ENCODE measurements at regions not wholly inside any gene's neighbourhood (a gene's known extent, or its start where the extent isn't known, plus 50 kb on each side); places are given as distances from the start of the nearest gene placed in this dataset.

DNA sequence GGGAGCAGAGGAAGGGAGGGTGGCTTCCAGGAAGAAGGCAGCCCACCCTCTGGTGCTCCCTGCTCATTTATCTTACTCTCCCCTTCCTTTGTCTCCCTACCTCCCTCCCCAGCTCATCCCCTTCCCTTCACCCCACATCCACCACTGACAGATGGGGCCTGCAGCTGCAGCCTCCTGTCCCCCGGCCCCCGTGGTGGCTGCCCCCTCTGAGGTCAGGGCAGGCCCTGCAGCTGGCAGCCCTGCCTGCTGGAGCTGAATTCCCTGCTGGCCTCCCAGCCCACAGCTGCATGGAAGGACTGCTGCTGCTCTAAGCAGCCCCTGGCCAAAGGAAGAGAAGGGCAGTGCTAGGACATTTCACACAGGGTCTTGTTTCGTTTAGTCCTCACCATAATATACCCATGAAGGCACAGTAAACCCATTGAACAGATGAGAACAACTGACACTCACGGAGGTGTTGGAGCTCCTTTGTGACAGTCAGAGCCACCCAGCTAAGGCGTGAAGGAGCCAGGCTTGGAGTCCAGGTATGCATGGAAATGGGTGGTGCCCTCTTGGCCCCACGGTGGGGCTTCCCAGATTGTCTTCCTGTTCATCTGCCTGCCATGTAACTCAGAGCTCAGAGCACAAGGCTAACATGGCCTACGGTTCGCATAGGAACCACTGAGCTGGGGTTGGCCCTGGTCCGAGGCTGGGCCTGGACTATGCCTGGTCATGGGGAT lies 121.7 kb upstream of the PRR20G start:
- in situ Hi-C loops (cut with HindIII; ENCODE audit: low pct_ligation_motif_present, low sequenced_read_pairs) = no loop called here
- TF ChIP-seq, protein P1, sequence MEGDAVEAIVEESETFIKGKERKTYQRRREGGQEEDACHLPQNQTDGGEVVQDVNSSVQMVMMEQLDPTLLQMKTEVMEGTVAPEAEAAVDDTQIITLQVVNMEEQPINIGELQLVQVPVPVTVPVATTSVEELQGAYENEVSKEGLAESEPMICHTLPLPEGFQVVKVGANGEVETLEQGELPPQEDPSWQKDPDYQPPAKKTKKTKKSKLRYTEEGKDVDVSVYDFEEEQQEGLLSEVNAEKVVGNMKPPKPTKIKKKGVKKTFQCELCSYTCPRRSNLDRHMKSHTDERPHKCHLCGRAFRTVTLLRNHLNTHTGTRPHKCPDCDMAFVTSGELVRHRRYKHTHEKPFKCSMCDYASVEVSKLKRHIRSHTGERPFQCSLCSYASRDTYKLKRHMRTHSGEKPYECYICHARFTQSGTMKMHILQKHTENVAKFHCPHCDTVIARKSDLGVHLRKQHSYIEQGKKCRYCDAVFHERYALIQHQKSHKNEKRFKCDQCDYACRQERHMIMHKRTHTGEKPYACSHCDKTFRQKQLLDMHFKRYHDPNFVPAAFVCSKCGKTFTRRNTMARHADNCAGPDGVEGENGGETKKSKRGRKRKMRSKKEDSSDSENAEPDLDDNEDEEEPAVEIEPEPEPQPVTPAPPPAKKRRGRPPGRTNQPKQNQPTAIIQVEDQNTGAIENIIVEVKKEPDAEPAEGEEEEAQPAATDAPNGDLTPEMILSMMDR (IDR thresholded peaks at IDR 0.05; ENCODE audit: low read depth, low read length, missing control alignments) = no peak
- H3K4me3 ChIP-seq (ENCODE audit: low read depth, low read length) = no peak overlapping the region
- DNase-seq = no peak
- H3K27ac ChIP-seq = no peak overlapping the region
- H3K36me3 ChIP-seq (replicated peaks) = no peaks in the 10 kb centered on the region
- H3K27me3 ChIP-seq (replicated peaks) = no peaks in the 10 kb centered on the region

DNA sequence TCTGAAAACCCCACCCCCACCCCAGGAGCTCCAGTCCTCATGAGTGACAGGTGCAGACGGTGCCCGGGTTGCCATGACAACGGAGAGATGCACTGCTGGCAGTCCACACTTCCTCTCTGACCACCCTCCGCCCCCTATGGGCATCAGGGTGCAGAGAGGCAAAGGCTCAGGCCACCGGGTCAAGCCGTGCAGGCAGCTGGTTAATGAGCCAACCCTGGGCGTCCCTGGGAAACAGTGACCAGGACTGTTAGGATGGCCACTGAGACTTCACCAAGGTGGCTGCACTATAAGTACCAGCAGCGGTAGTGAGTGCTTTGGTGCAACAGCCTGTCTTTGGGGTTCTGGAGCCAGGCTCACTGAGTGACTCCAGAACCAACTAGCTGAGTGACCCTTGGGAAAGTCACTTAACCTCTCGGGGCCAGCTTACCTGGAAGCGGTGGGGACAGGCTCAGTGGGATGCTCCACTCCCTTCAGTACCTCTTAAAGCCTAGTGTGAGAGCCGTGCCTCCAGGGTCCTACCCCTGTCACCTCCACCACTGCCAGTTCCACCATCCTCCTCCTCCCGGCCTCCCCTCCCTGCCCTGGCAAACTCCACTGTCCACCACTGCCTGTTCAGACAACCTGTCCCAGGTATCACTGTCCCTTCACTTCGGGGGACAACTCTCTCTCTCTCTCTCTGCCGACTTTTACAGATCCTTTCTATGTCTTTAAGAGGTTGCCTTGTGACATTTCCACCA lies 121.0 kb upstream of the PRR20G start:
- no peaks in the 10 kb centered on the region for H3K27me3 ChIP-seq (replicated peaks)
- no peak for DNase-seq
- H3K27ac ChIP-seq = no peak overlapping the region
- H3K36me3 ChIP-seq (replicated peaks) = no peaks in the 10 kb centered on the region
- TF ChIP-seq, protein P1 (IDR thresholded peaks at IDR 0.05; ENCODE audit: low read depth, low read length, missing control alignments) = no peak
- no peak overlapping the region for H3K4me3 ChIP-seq (ENCODE audit: low read depth, low read length)
- in situ Hi-C loops (cut with HindIII; ENCODE audit: low pct_ligation_motif_present, low sequenced_read_pairs) = no loop called here

DNA sequence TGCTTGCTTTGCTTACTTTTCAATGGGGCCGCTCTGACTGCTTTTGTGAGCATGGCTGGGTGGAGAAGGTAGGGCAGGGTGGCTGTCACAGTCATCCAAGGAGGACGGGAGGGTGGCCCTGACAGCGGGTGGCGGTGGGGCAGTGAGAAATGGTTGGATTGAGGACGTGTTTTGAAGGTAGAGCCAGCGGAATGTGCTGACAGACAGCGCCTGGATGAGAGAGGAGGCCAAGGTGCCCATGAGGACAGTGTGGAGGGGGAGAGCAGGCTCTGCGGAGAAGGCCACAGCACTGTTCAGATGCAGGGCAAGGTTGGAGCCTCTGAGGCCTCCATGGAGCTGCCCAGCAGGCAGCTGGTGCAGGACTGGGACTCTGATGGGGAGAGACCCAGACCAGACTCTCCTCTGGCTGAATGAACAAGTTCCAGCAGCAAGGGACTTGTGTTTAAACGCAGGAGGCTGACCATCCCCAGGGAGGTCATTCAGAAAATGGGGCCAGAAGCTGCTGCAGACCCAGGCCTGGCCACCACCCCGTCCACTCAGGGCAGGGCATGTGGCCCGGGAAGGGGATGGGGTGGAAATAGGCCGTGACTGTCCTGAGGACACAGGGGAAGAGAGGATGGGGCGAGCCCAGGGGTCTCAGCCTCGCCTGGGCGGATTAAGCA lies 120.3 kb upstream of the PRR20G start:
- Histone ChIP-seq H3K4me3 (ENCODE audit: low read depth, low read length) (no peak overlapping the region), H3K36me3 (replicated peaks) (no peaks in the 10 kb centered on the region), H3K27me3 (replicated peaks) (no peaks in the 10 kb centered on the region), H3K27ac (no peak overlapping the region)
- TF ChIP-seq, protein P1 (IDR thresholded peaks at IDR 0.05; ENCODE audit: low read depth, low read length, missing control alignments) = no peak
- in situ Hi-C loops (cut with HindIII; ENCODE audit: low pct_ligation_motif_present, low sequenced_read_pairs) = no loop called here
- DNase-seq = no peak

DNA sequence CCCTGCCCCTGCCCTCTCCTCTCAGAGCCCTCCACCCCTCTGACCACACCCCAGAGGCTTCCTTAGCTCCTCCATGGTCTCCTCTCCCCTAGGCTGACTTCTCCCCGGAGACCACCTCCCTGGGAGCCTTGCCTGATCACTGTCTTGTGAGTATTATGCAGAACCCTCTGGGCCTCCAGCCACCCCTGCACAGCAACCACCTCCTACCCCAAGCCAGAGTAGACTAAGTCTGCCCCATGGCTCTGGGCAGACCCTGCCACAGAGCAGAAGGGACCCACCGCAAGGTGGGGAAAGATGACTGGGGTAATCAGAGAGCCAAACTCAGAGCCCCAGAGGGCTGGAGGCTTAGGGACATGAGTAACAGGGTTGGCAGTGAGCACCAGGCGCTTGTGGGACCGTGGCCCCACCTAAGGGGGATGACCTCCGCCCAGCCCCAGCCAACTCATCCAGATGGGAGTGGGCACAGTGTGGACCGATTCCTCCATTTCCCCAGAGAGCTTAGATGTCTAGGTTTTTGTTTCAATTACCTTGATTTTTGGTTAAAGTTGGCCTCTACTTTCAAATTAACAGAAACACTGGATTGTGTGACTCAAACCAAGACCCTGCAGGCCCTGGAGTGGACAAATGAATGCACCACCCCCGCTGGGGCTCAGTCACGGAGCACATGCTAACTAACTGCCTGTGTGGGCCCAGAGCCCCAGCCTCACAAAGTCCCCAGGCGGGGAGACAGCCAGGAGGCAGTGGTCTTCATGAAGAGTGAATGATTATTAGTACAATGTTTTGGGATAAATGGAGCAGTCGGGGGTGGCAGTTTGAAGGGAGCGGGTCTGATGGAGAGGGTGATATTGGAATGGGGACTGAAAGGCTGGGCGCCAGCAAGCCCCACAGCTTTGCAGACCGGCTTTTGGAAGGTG lies 119.4 kb upstream of the PRR20G start:
- in situ Hi-C loops (cut with HindIII; ENCODE audit: low pct_ligation_motif_present, low sequenced_read_pairs) = no loop called here
- no peak overlapping the region for H3K27ac ChIP-seq
- no peak overlapping the region for H3K4me3 ChIP-seq (ENCODE audit: low read depth, low read length)
- no peaks in the 10 kb centered on the region for H3K36me3 ChIP-seq (replicated peaks)
- TF ChIP-seq, protein P1 (IDR thresholded peaks at IDR 0.05; ENCODE audit: low read depth, low read length, missing control alignments) = no peak
- H3K27me3 ChIP-seq (replicated peaks) = no peaks in the 10 kb centered on the region
- DNase-seq = no peak

DNA sequence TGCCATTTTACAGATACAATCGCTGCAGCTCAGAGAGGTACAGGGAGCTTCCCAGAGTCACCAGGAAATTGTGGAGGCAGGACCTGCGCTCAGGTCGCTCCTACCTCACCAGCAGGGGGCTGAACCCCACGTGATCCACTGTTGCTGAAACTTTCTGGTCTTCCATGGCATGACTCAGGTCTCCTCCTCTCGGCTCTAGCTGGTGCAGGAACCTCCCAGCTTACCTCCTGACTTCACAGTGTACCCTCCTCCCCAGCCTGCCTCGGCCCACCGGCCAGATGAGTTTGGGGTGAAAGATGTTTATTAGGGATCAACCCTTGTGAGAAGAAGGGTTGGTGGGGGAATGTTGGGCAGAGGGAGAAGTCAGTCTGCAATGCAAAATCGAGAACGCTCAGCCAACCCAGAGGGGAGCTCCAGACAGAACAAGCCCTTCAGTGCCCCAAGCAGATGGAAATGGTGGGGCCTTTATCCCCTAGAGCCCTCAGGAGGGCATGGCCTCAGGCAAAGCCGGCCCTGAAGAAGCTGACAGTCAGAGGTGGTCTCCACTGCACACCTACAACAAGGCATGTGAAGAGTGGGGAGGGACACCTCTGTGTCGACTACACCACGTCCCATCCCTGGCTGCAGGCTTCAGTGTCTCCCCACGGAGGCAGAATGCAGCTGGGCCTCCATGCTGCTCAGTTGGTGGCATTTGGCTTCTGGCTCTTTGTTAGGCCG lies 118.6 kb upstream of the PRR20G start:
- Histone ChIP-seq H3K27me3 (replicated peaks) (no peaks in the 10 kb centered on the region), H3K4me3 (ENCODE audit: low read depth, low read length) (no peak overlapping the region), H3K36me3 (replicated peaks) (no peaks in the 10 kb centered on the region), H3K27ac (no peak overlapping the region)
- TF ChIP-seq, protein P1 (IDR thresholded peaks at IDR 0.05; ENCODE audit: low read depth, low read length, missing control alignments) = peak; percentile 50
- no peak for DNase-seq
- in situ Hi-C loops (cut with HindIII; ENCODE audit: low pct_ligation_motif_present, low sequenced_read_pairs) = no loop called here
